ENCODE measurements at regions not wholly inside any gene's neighbourhood (a gene's known extent, or its start where the extent isn't known, plus 50 kb on each side); places are given as distances from the start of the nearest gene placed in this dataset.

DNA sequence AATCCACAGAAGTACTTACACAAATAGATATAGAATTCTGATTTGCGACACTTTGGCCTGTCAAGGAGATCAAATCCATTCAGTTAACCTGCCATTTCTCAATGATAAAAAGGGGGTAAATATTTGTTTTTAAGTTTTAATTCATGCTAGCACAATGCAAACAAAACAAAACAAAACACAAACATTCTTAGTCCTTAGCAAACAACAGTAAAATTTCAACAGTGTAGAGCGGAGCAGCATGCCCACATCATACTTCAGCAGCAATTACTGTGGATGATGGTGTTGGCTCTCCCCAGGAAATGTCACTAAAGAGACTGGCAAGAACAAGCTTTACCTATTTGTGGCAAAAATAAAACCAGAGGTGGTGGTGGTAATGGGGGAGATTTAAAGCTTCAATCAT, 625.2 kb upstream of the PCDH20 start:
- no peak for DNase-seq (ENCODE audit: low read depth)

DNA sequence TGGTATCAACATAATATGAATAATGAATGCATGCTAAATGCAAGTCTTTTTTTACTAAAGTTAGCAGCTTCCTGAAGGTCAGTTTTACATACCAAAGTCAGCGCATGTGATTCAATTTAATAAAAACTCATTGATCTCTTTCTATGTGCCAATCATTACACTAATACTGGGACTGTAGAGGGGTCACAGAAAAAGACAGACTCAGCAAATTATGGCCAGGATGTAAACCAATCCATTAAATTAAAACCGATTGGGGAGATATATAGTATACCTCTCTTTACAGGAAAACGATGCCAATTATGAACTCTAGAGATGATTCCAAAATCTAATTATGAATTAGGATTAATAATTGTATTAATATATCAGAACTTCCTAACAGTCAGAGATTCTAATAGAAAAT, 624.4 kb upstream of the PCDH20 start:
- no peak for DNase-seq (ENCODE audit: low read depth)

DNA sequence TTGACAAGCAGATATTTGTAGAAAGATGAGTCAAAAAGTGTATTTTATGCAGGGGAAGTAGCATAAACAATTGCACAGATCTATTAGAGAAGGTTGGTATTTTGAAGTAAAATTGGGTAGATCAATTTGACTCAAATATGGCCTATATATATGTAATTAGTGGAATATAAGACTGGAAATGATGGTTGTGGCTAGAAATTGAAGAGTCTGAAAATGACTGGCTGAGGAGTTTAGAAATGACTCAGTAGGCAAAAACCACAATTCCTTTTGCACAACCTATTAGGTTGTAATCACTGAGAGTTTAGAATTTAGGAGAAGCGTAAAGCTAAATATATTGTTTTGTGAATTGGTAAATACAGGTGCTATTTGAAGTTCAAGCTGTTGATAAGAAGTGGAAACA, 622.6 kb upstream of the PCDH20 start:
- DNase-seq (ENCODE audit: low read depth): no peak

DNA sequence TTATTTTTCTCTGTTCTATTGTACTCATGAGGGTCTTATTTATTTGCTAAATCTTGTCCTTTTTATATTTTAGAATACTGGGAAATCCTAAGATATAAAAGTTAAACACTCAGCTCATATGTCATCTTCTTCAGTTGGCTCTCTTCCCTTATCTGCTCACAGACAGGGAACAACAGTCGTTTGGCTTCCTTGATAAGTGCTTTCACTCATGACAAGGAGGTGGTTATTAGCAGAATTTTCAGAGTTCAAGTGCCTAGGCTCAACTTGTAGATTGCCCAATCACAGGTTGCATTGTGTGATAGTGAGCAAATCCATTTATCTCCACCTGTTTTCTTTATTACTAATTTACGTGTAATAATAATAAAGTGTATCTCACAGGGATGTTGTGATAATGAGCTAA, 620.3 kb upstream of the PCDH20 start:
- no peak for DNase-seq (ENCODE audit: low read depth)

DNA sequence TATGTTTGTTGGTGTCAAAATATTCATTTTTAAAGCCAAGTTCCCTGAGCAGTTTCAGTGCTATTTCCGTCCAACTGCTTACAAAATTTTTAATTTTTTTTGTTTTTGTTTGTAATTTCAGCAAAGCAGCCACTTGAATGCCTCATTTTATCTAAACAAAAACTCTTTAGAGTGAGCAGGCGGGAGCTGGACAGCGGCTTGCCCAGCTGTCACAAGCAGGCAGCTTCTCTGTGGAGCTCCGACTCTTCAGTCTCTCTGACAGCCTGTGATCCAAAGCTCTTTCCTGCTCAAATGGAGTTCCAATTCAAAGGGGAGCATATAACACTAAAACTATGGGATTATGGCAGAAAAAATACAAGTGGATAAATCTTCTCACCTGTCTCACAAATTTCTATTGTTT, 618.3 kb upstream of the PCDH20 start:
- no peak for DNase-seq (ENCODE audit: low read depth)

DNA sequence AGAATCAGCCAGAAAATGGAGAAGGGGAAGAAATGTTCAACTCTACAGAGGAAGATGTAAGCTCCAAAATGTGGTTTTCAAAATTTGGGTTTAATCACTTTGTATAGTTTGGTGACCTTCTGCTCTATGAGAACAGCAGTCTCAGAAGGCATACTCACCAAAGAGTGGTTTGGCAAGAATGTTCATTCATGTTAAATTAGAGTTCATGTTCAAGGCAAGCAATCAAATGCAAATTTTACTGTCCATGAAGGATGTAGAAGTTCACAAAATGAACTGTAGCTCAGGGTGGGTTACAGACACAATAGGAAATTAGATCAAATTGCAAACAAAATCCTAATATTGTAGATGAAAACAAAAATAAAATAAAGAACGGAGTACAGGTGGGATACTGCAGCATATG, 606.7 kb upstream of the PCDH20 start:
- peak; percentile 11 for DNase-seq (ENCODE audit: low read depth)

DNA sequence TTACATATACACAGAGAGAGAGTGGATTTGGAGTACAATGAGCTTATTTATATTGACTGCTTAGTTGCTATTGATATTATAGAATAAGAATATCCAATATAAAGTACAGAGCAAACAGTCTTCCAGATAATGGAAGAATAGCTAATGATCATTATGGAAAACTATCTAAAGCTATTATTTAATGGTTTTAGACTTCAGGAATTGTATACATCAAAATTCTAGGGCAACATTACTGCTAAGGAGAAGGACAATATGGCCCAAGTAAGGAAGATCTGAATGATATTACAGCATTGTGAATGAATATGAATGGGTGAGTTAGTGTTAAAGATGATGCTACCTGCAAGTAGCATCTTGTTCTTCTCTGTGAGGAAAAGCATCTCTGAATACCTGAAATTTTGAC, 604.2 kb upstream of the PCDH20 start:
- no peak for DNase-seq (ENCODE audit: low read depth)

DNA sequence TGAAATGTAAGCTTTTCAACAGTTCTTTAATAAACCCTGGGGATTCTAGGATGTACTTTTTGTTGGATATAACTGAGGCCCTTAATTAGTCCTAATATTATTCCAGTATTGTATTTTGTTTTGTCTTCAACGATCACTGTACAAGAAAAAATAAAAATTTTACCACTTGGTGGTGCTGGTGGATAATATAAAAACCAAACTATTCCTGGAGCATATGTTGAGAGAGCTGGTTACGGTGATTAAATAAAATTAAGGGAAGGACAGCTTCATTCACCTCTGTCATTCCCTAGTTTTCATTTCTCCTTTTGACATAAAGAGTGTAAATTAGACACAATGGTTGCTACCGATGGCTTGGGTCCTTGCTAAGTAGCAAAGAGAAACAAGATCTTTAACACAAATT, 598.6 kb upstream of the PCDH20 start:
- peak; percentile 38 for DNase-seq (ENCODE audit: low read depth)

DNA sequence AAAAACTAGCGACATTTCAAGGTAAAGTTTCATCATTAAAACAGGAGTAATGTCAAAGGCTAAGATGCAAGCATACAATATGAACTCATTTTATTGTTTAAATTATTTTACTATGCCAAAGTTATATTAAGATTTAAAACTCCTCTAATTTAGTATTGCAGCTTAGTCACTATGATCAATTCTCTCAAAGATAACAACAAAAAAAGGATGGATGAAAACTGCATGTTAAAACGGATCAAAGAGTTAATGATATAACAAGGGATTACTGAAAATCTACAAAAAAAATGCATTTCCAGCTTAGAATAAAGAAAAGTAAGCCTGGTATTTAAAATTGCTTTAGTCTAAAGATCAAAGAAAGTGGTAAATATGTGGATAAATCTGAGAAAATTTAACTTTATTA, 587.8 kb upstream of the PCDH20 start:
- no peak for DNase-seq (ENCODE audit: low read depth)

DNA sequence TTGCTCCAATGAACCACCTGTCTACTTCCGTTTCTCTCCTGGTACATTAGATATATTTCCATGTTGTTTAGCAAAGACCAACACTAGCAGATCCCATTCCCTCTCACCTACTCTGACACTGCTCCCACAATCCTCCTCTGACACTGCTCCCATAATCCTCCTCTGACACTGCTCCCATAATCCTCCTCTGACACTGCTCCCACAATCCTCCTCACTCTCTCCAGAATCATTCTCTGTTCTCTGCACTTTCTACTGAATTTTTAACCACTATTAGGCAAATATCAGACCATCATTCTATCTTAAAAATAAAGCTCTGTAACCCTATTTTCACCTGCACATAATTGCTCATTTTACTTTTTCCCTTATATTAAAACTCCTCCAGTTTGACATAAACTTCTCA, 578.5 kb upstream of the PCDH20 start:
- no peak for DNase-seq (ENCODE audit: low read depth)

DNA sequence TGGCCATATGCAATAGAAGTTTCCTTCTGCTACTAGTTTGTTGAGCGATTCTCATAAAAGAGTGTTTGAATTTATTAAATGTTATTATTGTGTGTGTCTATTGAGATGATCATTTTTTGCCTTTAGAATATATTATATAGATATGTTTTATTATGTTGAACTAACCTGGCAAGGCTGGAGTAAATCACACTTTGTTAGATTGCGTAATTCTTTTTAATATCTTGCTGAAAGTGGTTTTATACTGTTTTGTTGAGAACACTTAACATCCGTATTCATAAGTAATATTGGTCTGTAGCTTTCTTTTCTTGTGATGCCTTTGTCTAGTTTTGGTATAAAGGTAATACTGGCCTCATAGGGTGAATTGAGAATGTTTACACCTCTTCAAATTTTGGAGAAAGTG, 574.3 kb upstream of the PCDH20 start:
- DNase-seq (ENCODE audit: low read depth): no peak

DNA sequence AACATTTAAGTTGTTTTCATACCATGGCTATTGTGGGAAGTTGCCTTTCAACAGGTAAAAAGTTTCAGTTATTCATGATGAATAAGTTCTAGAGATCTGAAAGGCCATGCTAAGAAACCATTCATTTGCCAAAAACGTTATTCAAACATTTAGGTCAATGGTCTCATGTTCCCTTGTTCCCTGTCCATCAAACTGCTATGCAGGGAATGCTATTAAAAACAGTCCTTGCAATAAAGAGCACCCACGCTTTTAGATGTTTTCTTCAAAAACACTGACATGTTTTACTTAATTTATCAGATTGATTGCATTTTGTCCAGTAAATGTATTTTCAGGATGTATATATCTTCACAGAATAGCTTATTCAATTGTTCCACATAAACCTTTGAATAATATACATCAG, 573.2 kb upstream of the PCDH20 start:
- DNase-seq (ENCODE audit: low read depth): peak; percentile 2

DNA sequence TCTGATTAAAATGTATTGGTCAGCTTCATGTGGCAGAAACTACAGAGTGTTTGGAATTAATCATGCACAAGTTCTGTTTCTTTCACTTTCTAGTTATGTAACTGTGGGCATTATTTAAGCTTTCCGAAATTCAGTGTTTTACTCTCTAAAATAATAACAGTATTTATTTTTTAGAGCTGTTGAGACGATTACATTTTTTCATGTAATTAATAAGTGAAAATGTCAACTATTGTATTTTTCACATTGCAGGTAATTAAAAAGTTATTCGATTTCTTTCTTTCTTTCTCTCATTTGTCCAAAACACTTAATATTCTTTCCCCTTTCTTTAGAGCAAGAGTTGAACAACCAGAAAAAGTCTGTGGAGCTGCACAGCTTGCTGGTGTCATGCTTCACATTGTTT, 559.4 kb upstream of the PCDH20 start:
- no peak for DNase-seq (ENCODE audit: low read depth)

DNA sequence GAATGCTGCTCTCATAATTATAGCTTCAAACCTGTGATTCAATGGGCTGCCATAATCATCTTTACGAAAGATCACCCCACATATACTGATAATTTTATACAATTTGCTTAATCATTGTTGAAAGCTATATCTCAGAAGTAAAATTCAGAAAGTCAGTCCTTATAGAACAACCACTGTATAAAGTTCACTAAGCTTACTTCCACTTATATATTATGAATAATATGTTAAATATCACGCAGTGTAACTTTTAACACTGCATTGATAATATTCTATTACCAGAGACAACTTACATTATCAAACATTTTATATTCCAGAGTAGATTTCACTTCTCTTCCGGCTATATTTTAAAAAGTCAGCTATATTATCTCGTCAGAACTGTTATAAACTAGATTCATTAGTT, 550.1 kb upstream of the PCDH20 start:
- DNase-seq (ENCODE audit: low read depth): no peak

DNA sequence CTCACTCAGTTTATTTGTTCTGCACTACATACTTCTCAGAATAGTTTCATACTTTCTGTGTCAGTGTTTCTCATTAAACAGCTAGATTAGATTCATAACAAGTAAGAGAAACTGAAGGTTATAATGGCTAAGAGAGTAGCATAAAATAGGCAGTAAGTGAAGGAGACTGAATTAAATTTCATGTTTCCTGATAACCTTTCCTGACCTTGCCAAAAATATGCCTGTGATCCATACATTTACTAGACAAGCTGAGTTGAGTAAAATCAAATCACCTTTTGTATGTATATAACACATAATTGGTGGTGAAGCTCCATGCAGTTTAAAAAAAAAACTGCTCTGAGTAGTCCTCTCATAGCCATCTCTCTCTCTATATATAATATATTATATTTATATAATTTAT, 545.3 kb upstream of the PCDH20 start:
- no peak for DNase-seq (ENCODE audit: low read depth)

DNA sequence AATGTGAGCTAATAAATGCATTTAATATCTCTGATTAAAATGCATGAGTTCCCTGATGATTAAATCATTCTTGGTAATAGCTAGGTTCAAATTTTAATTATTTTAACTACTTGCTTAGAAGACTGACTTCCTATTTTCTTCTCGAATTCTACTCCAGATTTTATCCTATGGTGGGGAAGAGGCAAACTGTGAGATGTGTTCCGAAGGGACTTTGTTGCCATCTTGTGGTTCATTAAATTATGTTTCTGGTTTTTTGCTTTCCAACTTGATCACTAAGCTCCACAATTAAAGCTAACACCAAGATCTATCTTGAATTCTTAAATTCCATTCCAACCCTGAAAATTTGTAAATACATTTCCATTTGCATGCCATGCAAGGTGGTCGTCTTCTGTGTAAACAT, 538.4 kb upstream of the PCDH20 start:
- peak; percentile 41 for DNase-seq (ENCODE audit: low read depth)

DNA sequence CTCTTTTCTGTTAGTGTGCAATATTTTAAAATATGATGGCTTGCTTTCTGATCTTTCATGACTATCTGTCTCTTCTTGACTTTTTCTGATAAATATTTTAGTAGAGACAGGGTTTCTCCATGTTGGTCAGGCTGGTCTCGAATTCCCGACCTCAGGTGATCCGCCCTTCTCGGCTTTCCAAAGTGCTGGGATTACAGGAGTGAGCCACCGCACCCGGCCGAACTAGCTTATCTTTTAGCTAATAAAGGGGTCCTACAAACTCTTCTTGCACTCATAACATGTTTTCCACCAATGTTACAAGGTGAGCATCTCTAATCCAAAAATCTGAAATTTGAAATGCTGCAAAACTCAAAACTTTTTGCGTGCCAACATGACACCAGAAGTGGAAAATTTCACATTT, 535.2 kb upstream of the PCDH20 start:
- DNase-seq (ENCODE audit: low read depth): no peak

DNA sequence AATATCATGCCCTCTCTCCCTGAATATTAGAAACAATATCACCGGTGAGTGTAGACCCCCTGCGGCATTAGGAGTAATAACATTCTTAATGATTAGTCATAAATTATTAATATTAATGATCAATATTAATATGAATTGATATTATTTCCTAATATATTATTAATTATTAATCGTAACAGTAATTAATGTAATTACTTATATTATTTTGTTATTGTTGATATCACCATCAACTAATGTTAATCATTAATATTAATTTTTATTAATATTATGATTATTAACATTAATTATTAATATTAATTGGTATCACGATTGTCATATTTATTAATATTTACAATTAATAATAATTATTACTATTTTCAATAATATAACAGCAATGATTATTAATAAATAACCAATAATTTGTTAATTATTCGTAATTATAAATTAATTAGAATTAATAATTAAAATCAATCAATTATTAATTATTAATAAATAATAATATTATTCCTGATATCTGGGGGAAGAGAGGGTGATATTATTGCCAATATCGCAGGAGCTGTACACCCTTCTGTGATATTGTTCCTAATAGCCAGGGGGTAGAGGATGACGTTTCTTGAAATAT, 528.8 kb upstream of the PCDH20 start:
- DNase-seq (ENCODE audit: low read depth): no peak

DNA sequence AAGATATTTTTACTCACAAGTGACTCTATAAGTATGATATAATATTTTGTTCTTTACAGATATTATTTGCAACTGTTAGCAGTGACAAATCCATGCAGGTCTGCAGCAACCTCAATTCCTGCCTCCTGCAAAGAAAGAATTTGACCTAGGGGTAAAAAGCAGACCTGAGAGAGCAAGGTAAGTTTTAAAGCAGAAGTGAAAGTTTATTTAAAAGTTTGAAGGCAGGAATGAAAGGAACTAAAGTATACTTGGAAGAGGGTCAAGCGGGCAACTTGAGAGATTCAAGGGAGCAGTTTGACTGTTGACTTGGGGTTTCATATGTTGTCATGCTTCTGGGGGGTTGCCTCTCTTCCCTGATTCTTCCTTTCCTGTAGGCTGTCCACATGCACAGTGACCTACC, 520.1 kb upstream of the PCDH20 start:
- no peak for DNase-seq (ENCODE audit: low read depth)

DNA sequence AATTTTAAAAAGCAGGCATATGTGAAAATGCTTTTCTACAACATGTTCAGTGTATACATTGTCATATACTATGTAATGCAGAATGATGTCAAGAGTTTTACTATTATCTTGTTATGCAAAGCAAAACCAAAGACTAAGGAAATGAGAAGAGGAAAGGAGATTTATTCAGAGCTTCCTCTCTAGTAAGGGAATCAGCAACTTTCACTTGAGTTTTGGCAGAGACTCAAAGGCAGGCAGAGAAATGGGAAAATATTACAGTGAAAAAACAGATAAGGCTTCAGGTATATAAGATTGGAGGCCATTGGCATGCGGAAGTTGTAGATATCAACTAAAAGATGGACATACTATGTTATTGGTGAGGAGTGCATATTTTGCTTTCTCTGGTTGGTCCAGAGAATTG, 512.0 kb upstream of the PCDH20 start:
- no peak for DNase-seq (ENCODE audit: low read depth)

DNA sequence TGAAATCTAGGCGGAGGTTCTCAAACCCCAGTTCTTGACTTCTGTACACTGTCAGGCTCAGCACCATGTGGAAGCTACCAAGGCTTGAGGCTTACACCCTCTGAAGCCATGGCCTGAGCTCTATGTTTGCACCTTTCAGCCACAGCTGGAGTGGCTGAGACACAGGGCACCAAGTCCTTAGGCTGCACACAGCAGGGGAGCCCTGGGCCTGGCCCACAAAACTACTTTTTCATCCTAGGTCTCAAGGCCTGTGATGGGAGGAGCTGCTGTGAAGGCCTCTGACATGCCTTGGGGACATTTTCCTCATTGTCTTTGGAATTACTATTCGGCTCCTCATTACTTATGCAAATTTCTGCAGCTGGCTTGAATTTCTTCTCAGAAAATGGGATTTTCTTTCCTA, 503.2 kb upstream of the PCDH20 start:
- no peak for DNase-seq (ENCODE audit: low read depth)

DNA sequence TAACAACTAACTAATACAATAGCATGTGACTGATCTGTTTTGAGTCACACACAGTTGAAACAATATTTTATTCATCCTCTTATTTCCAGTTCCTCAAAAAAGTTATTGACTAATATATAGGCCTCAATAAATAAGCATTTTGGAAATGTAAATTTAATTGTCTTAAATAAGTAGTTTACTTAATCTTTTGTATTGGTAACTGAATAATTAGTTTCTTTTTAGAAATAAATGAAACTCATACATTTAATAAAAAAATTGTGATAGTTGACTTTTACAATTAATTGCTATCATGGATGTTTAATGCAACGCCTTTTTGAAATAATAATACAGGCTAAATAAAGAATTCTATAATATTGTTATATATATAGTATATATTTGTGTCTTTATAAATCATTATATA, 500.8 kb upstream of the PCDH20 start:
- no peak for DNase-seq (ENCODE audit: low read depth)

DNA sequence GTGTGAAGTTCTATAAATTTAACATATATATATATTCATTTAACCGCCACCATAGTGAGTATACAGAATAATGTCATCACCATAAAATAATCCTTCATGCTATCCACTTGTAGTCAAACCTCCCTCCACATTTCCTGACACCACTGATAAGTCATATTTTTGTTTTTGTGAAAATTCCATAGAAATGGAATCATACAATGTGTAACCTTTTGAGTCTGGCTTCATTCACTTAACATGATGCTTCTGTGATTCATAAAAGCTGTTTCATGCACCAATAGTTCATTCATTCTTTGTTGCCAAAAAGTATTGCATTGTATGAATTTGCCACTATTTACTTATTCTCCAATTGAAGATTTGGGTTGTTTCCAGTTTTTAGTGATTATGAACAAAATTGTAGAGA, 497.5 kb upstream of the PCDH20 start:
- peak; percentile 7 for DNase-seq (ENCODE audit: low read depth)

DNA sequence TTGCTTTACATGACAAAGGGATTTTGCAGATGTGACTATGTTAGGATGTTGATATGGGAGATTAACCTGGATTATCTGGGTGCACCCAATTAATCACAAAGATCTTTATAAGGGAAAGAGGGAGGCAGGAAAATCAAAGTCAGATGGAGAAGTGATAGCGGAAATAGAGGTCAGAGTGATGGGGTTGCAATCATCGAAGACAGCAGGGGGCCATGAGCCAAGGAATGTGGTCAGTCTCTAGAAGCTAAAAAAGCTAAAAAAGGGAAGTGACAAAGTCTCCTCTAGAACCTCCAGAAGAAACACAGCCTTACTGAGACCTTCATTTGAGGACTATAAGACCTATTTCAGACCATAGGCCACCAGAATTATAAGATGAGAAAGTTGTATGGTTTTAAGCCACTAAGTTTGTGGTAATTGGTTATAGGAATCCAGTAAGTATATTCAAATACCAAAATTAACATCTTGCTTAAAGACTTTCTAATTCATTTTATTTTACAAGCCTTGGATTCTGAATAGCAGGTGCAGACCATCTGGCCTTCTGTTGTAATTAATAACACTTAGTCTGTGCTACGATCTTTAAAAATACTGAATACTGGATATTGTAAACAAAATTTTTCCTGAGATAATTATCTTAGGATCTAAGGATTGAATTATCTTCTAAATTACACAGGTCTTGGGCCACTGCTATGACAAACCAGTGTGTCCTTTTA, 493.4 kb upstream of the PCDH20 start:
- no peak for DNase-seq (ENCODE audit: low read depth)

Data from renal cortical epithelial cell (primary cell).